Mesenchymal stem cell (in vitro differentiated cells and primary cell): ENCODE measurements at regions not wholly inside any gene's neighbourhood (a gene's known extent, or its start where the extent isn't known, plus 50 kb on each side); places are given as distances from the start of the nearest gene placed in this dataset.

ENCODE experiments used
- DNase-seq: peaks from one replicate; pipeline ENCODE4 v3.0.0-alpha.2; 2013
- H2AFZ ChIP-seq: one replicate; pipeline ENCODE4 v1.6.1; 2013; ENCODE audit warnings: low read depth, mild to moderate bottlenecking, control low read depth, inconsistent platforms, low read length, moderate library complexity
- H2AK5ac ChIP-seq: 2 replicates; pipeline ENCODE4 v1.6.1; 2013; ENCODE audit warnings: low read length, moderate library complexity, mild to moderate bottlenecking, inconsistent platforms; ENCODE audit not compliant: severe bottlenecking
- H2BK120ac ChIP-seq: one replicate; pipeline ENCODE4 v1.6.1; 2013; ENCODE audit warnings: low read depth, mild to moderate bottlenecking, inconsistent platforms, low read length, moderate library complexity
- H2BK12ac ChIP-seq, 2 experiments: one replicate each; pipeline ENCODE4 v1.6.1; 2013; ENCODE audit warnings: inconsistent platforms in 2 of 2, low read length in 2 of 2, mild to moderate bottlenecking in 2 of 2, moderate library complexity in 2 of 2, control low read depth in 1 of 2
- H2BK15ac ChIP-seq: one replicate; pipeline ENCODE4 v1.6.1; 2013; ENCODE audit warnings: mild to moderate bottlenecking, low read depth, inconsistent platforms; ENCODE audit not compliant: poor library complexity, severe bottlenecking
- H2BK5ac ChIP-seq: 2 replicates; pipeline ENCODE4 v1.6.1; 2013; ENCODE audit warnings: low read depth, mild to moderate bottlenecking, low read length, control low read depth, inconsistent platforms; ENCODE audit not compliant: poor library complexity, severe bottlenecking
- H3K14ac ChIP-seq, 2 experiments: one replicate each; pipeline ENCODE4 v1.6.1; 2013; ENCODE audit warnings: inconsistent platforms in 2 of 2, low read length in 2 of 2, control low read depth in 1 of 2, mild to moderate bottlenecking in 1 of 2, moderate library complexity in 1 of 2
- H3K18ac ChIP-seq, 2 experiments: one replicate each; pipeline ENCODE4 v1.6.1; 2013; ENCODE audit warnings: inconsistent platforms in 2 of 2, low read length in 2 of 2, control low read depth in 1 of 2, low read depth in 1 of 2, mild to moderate bottlenecking in 1 of 2
- H3K23ac ChIP-seq, 2 experiments: one replicate each; pipeline ENCODE4 v1.6.1; 2013; ENCODE audit warnings: inconsistent platforms in 2 of 2, low read length in 2 of 2, mild to moderate bottlenecking in 2 of 2, moderate library complexity in 2 of 2, control low read depth in 1 of 2
- H3K27ac ChIP-seq: 2 replicates; pipeline ENCODE4 v1.5.1; 2013; ENCODE audit warnings: mild to moderate bottlenecking, moderate library complexity, low read length, control low read depth, inconsistent platforms; ENCODE audit not compliant: poor library complexity, severe bottlenecking
- H3K27me3 ChIP-seq, 2 experiments: 2 replicates each; pipeline versions ENCODE4 v1.6.1 to v1.7.0; 2013; ENCODE audit warnings: low read length in 2 of 2, mild to moderate bottlenecking in 2 of 2, moderate library complexity in 2 of 2, control low read depth in 1 of 2, inconsistent platforms in 1 of 2; ENCODE audit not compliant: control insufficient read depth in 1 of 2, insufficient read depth in 1 of 2
- H3K36me3 ChIP-seq, 2 experiments: 2 replicates each; pipeline versions ENCODE4 v1.6.1 to v1.7.0; 2013; ENCODE audit warnings: low read length in 2 of 2, control low read depth in 1 of 2, inconsistent platforms in 1 of 2, low read depth in 1 of 2, mild to moderate bottlenecking in 1 of 2; ENCODE audit not compliant: insufficient read depth in 2 of 2, control insufficient read depth in 1 of 2
- H3K4ac ChIP-seq, 2 experiments: one replicate each; pipeline ENCODE4 v1.6.1; 2013; ENCODE audit warnings: inconsistent platforms in 2 of 2, low read length in 2 of 2, mild to moderate bottlenecking in 2 of 2, moderate library complexity in 2 of 2, control low read depth in 1 of 2, low read depth in 1 of 2
- H3K4me1 ChIP-seq: 2 replicates; pipeline ENCODE4 v1.6.1; 2013; ENCODE audit warnings: low read depth, low read length, control low read depth; ENCODE audit not compliant: control insufficient read depth, insufficient read depth
- H3K4me2 ChIP-seq: 2 replicates; pipeline ENCODE4 v1.6.1; 2013; ENCODE audit warnings: low read length, mild to moderate bottlenecking, inconsistent platforms; ENCODE audit not compliant: poor library complexity, severe bottlenecking
- H3K4me3 ChIP-seq, 2 experiments: 2 replicates each; pipeline versions ENCODE4 v1.5.1 to v1.7.0; 2013; ENCODE audit warnings: low read length in 2 of 2, mild to moderate bottlenecking in 2 of 2, control low read depth in 1 of 2, low read depth in 1 of 2; ENCODE audit not compliant: insufficient read depth in 1 of 2
- H3K79me1 ChIP-seq: replicated peaks from 2 replicates; pipeline ENCODE4 v1.6.1; 2013; ENCODE audit warnings: mild to moderate bottlenecking, control low read depth, low read length, inconsistent platforms; ENCODE audit not compliant: poor library complexity, severe bottlenecking
- H3K9ac ChIP-seq: 2 replicates; pipeline ENCODE4 v1.7.0; 2013; ENCODE audit warnings: mild to moderate bottlenecking, low read length, moderate library complexity
- H3K9me3 ChIP-seq: 2 replicates; pipeline ENCODE4 v1.7.0; 2013; ENCODE audit warnings: mild to moderate bottlenecking, low read length; ENCODE audit not compliant: control insufficient read depth
- H4K8ac ChIP-seq: one replicate; pipeline ENCODE4 v1.6.1; 2013; ENCODE audit warnings: inconsistent platforms, mild to moderate bottlenecking, low read length, moderate library complexity
- H4K91ac ChIP-seq: one replicate; pipeline ENCODE4 v1.6.1; 2013; ENCODE audit warnings: mild to moderate bottlenecking, low read length, inconsistent platforms
- WGBS: methylation state at CpG from one replicate; pipeline ENCODE4 v1.1.7; 2013; ENCODE audit warnings: mixed read lengths; 5-methylcytosine and 5-hydroxymethylcytosine counted together

DNA sequence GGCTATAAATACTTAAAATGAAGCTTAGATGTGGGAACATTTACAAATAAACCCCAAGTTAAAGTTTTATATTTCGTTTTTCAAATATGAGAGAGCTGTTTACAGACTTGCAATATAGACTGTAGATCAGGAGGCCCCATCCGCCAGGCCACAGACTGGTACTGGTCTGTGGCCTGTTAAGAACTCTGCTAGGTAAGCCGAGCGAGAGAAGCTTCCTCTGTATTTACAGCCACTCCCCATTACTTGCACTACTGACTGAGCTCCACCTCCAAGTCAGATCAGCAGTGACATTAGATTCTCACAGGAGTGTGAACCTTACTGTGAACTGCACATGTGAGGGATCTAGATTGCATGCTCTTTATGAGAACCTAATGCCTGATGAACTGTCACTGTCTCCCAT, 561.4 kb upstream of the FAM174A start:
- no peak overlapping the region for H4K91ac ChIP-seq
- H3K27me3 ChIP-seq, result no peaks in the 10 kb centered on the region
- H3K27ac ChIP-seq, result no peak overlapping the region
- H2AK5ac ChIP-seq, result no peak overlapping the region
- H2BK120ac ChIP-seq, result no peak overlapping the region
- H3K4ac ChIP-seq, result no peak overlapping the region
- no peak overlapping the region for H2AFZ ChIP-seq
- H3K36me3 ChIP-seq, result no peaks in the 10 kb centered on the region
- H3K23ac ChIP-seq, result no peak overlapping the region
- H2BK12ac ChIP-seq, result no peak overlapping the region
- no peak overlapping the region for H2BK15ac ChIP-seq
- 69% methylated on average over 4 of the region's 4 CpGs for WGBS
- H3K4me2 ChIP-seq, result no peak overlapping the region
- H3K4me3 ChIP-seq, result no peak overlapping the region
- H3K79me1 ChIP-seq, result no peaks in the 10 kb centered on the region
- no peak for DNase-seq
- no peaks in the 10 kb centered on the region for H3K9me3 ChIP-seq
- H2BK5ac ChIP-seq, result no peak overlapping the region
- H3K4me1 ChIP-seq, result no peaks in the 10 kb centered on the region
- H3K18ac ChIP-seq, result no peak overlapping the region
- H4K8ac ChIP-seq, result no peak overlapping the region
- no peak overlapping the region for H3K9ac ChIP-seq
- no peak overlapping the region for H3K14ac ChIP-seq

DNA sequence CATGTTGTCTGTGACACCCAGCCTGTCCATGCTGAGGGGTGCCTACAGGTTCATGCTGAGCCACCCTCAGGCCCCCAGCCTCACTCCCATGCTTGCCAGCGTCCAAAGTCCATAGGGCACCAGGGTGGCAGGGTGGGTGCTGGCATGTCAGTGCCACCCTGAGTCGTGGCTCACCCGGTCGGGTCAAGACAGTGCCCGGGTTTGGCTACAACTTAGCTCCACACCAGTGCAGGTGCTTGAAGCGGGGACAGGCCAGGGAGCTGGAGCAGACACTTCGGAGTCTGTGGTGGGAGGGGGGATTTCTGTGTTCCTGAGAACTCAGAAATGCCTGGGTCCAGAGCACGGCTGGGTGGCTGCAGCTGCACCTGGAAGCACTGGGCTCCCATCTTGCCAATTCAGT, 579.2 kb upstream of the FAM174A start:
- 72% methylated on average over 8 of the region's 8 CpGs for WGBS
- no peak overlapping the region for H2BK15ac ChIP-seq

DNA sequence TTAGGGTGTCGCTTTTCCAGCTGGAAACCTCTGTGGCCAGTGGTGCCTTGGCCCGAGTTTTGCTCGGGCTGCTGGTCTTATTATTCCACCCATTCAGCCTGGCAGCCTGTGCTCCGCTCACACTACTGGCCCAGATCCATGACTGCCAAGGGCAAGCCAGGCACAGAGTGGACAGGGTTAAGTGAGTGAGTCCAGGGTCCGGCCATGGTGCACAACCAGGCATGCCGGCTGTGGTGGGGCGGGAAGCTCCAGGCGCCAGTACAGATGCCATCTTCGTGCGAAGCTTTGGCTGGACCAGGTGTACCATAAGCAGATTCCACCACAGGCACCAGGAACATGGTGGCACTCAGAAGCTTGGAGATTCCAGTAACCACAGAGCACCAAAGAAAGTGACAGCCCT, 580.2 kb upstream of the FAM174A start:
- no peaks in the 10 kb centered on the region for H3K36me3 ChIP-seq
- no peak for DNase-seq
- H2BK120ac ChIP-seq, result no peak overlapping the region
- H2BK12ac ChIP-seq, result no peak overlapping the region
- H2BK5ac ChIP-seq, result no peak overlapping the region
- H3K4me2 ChIP-seq, result no peak overlapping the region
- H4K8ac ChIP-seq, result no peak overlapping the region
- no peaks in the 10 kb centered on the region for H3K4me1 ChIP-seq
- H3K27me3 ChIP-seq, result no peaks in the 10 kb centered on the region
- no peak overlapping the region for H3K18ac ChIP-seq
- no peak overlapping the region for H2AK5ac ChIP-seq
- H3K23ac ChIP-seq, result no peak overlapping the region
- H2AFZ ChIP-seq, result no peak overlapping the region
- no peaks in the 10 kb centered on the region for H3K79me1 ChIP-seq
- H4K91ac ChIP-seq, result no peak overlapping the region
- no peak overlapping the region for H3K14ac ChIP-seq
- no peak overlapping the region for H3K9ac ChIP-seq
- 89% methylated on average over 10 of the region's 10 CpGs for WGBS
- no peak overlapping the region for H3K27ac ChIP-seq
- no peak overlapping the region for H2BK15ac ChIP-seq
- no peak overlapping the region for H3K4me3 ChIP-seq
- no peak overlapping the region for H3K4ac ChIP-seq
- no peaks in the 10 kb centered on the region for H3K9me3 ChIP-seq

More for the DNA sequence above, 579.2 kb upstream of the FAM174A start:
- no peaks in the 10 kb centered on the region for H3K79me1 ChIP-seq
- H3K18ac ChIP-seq, result no peak overlapping the region
- no peak overlapping the region for H3K9ac ChIP-seq
- H2AK5ac ChIP-seq, result no peak overlapping the region
- H3K9me3 ChIP-seq, result no peaks in the 10 kb centered on the region
- no peak overlapping the region for H3K4me3 ChIP-seq
- H3K4me1 ChIP-seq, result no peaks in the 10 kb centered on the region
- no peak overlapping the region for H2BK120ac ChIP-seq
- no peak overlapping the region for H3K4ac ChIP-seq
- no peak overlapping the region for H2BK5ac ChIP-seq
- H3K27me3 ChIP-seq, result no peaks in the 10 kb centered on the region
- no peak overlapping the region for H4K91ac ChIP-seq
- H3K4me2 ChIP-seq, result no peak overlapping the region
- H2BK12ac ChIP-seq, result no peak overlapping the region
- H2AFZ ChIP-seq, result no peak overlapping the region
- H3K27ac ChIP-seq, result no peak overlapping the region
- H3K14ac ChIP-seq, result no peak overlapping the region
- H3K36me3 ChIP-seq, result no peaks in the 10 kb centered on the region
- no peak overlapping the region for H3K23ac ChIP-seq
- no peak for DNase-seq
- no peak overlapping the region for H4K8ac ChIP-seq

DNA sequence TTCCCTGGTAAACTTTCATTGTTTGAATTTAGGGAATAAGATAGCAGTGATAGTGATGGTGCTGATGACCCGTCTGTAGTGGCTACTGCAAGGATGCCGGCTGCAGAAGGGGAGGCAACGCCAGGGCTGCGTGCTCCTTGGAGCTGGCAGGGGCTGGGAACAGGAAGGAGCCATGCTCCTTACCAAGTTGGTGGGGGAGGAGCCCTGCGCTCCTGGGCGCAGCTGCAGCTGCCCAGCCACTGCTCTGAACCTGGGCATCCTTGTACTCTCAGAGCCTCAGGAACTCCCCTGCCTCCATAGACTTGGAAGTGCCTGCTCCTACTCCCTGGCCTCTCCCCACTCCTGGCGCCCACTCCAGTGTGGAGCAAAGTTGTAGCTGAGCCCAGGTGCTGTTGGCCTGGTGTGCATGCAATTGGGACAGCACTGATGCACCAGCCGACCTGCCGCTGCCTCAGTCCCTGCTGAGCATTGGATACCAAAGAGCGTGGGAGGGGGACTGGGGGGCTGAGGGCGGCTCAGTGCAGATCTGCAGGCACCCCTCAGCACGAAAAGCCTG, 585.1 kb upstream of the FAM174A start:
- Histone ChIP-seq H3K36me3 (no peaks in the 10 kb centered on the region), H2AFZ (no peak overlapping the region), H4K91ac (no peak overlapping the region), H2BK15ac (no peak overlapping the region), H3K4ac (no peak overlapping the region), H2BK5ac (no peak overlapping the region), H3K14ac (no peak overlapping the region), H2BK120ac (no peak overlapping the region), H3K9me3 (no peaks in the 10 kb centered on the region), H3K23ac (no peak overlapping the region), H3K27me3 (no peaks in the 10 kb centered on the region), H2AK5ac (no peak overlapping the region), H3K27ac (no peak overlapping the region), H4K8ac (no peak overlapping the region), H3K4me3 (no peak overlapping the region), H3K4me1 (no peaks in the 10 kb centered on the region), H2BK12ac (no peak overlapping the region), H3K18ac (no peak overlapping the region), H3K4me2 (no peak overlapping the region), H3K79me1 (no peaks in the 10 kb centered on the region), H3K9ac (no peak overlapping the region)
- no peak for DNase-seq
- 86% methylated on average over 12 of the region's 12 CpGs for WGBS
